Posterior cingulate gyrus (tissue), 11 donors: ENCODE measurements at regions not wholly inside any gene's neighbourhood (a gene's known extent, or its start where the extent isn't known, plus 50 kb on each side); places are given as distances from the start of the nearest gene placed in this dataset.
"Not testable (repeated sequence)": the region's sequence is repeated elsewhere in the genome, so short reads cannot be mapped to it uniquely, and the experiment has no call there.

Experiments used
- DNase-seq, 10 donors: peaks; one replicate each; pipeline versions ENCODE4 v3.0.0 to v3.0.0-alpha.2; 2020 to 2021; ENCODE audit warnings: mixed read lengths in 3 of 10
- intact Hi-C: fragments of 100-400 bp; cut with DNase I; formaldehyde crosslinking; loops from one replicate; pipeline ENCODE4 v1.15.1; 2023

- DNase-seq, result no peak
- intact Hi-C loops, result no loop called here
Measured at GRCh38 chr18:73693091-73693490, 454.5 kb downstream of the FBXO15 start.

DNA sequence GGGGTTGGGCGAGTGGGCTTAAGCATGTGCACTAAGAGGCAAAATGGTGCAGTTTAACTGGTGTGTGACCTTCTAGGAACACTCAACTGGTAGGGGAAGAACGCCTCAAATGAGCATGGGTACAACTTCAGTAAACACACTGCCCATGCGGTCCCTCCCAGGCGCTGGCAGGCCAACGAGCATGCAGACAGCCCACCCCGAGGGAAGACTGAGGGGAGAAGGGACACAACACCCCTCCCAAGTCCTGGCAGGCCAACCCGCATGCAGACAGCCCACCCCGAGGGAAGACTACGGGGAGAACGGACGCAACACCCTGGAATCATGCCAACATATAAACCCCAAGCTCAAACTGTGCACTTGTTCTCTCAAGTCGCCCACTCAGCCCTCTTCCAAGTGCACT is 456.0 kb downstream of the FBXO15 start:
- intact Hi-C loops, result no loop called here
- DNase-seq, result peak in 1 of 10 donors; percentile 39

DNA sequence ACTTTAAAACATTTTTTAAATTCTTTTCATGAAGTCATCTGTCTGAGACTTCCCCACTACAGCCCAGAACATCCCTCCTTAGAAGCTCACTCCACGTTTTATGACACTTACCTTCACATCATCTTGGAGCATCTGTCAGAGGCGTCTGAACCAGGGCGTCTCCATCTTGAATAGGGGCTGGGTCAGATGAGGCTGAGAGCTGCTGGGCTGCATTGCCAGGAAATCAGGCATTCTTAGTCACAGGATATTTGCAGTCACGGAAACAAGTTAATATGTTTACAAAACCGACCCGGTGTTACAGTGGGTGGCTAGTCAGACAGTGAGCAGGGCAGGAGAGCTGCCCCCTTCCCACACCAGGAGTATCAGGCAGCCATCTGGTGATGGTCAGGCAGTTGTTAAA is 456.5 kb downstream of the FBXO15 start:
- intact Hi-C loops, result no loop called here
- no peak for DNase-seq

DNA sequence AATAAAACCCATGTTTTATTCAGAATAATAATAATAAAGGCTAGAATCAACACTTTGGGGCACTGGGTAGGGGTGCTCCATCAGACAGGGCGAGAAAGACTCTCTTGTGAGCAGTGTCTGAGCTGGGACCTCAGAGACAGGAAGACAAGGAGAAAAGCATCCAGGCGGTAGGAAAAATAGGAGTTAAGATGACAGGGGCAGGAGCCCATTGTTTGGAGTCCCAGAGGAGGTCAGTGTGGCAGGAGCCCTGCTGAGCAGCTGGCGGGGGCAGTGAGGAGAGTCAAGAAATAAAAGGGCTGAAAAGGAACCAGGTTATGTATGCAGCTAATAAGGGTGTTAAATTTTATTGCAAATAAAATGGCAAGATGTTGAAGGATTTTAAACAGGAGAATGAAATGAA is 457.4 kb downstream of the FBXO15 start:
- intact Hi-C loops, result no loop called here
- DNase-seq, result no peak

DNA sequence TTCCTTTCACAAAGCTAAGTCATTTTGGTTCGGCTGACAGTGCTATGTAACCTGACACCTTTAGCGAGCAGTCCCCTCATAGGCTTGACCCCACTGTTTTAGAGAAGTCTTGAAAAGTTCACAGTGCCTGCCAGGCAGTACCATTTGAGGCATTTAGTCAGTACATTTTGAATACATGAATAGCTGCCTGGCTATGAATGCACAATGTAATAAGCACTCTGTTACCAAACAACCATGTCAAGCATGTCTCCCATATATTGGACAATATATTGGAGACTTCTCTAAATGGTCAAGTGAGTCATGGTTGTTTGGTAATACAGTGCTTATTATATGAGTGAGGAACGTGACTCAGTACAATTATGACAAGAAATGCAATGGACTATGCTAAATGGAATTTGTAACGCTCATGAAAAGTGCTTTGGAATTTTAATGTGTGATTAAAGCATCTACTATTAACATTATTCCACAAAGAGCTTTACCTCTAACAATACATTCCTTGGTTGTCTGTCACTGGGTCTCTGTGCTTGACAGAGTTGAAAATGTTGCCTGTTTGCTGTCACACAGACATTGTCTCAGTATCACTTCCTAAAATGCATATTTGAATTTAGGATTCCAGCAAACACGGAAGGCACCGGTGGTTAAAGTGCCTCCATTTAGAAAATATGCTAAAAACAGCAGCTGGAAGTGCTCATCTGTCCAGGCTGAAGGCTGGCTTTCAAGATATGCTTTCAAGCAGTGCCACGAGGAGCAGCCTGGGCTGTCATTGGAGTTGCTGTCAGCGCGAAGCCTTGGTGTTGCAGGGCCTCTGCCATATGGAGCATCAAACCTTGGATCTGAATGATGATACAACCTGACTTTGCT is 458.6 kb downstream of the FBXO15 start:
- intact Hi-C loops, result no loop called here
- peak in 1 of 10 donors; percentile 44 for DNase-seq

DNA sequence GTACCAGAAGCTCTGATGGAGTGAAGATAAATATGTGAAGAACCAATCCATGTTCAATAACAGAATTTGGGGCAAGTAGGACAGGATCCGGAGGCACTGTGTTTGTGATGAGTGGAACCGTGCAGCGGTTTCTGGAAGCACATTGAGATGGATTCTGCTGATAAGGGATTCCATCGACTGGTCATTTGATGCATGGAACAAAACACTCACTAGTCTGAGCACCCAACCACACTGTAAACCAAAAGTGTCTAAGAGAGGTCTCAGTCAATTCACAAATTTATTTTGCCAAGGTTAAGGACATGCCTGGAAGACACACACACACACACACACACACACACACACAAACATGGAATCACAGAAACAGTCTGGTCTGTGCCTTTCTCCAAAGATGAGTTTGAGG is 459.5 kb downstream of the FBXO15 start:
- intact Hi-C loops, result no loop called here
- DNase-seq, result no peak

GRCh38 chr18:73684647-73685046 is 463.0 kb downstream of the FBXO15 start:
- DNase-seq, result no peak
- intact Hi-C loops, result no loop called here

DNA sequence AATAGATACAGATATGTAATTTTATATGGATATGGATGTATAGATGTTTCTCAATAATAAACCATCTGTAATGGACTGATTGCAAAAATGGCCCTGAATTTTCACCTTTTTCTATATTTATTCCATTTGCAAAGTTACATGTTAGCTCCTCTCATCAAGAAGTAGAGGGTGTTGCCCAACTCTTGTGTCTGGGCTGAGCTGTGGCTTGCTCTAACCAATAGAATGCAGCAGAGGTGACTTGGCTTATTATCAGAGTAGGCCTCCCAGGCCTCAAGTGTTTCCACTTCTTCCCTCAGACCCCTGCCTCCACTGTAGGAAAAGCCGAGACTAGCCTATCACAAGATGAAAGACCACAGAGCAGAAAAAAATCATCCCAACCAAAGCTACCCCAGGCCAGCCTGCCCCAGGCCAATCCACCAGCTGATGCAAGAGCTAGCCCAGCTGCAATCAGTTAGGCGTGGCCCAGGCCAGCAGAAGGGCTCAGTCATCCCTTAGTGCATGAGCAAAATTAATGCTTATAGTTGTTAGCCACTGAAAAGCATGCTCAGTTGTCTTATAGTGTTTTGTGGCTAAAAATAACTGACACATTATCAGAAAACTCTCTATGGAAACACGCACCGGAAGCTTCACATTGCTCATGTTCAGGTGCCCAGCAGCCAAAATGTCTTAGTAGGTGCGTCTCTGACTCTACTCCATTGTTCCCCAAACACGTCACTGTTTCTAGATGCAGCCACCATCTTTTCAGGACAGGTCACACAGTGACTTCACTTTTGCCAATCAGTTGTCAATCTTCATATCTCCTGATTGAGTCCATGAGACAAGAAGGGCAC is 464.0 kb downstream of the FBXO15 start:
- DNase-seq, result no peak
- intact Hi-C loops, result no loop called here

GRCh38 chr18:73681912-73682311 is 465.7 kb downstream of the FBXO15 start:
- DNase-seq, result no peak
- intact Hi-C loops, result no loop called here

DNA sequence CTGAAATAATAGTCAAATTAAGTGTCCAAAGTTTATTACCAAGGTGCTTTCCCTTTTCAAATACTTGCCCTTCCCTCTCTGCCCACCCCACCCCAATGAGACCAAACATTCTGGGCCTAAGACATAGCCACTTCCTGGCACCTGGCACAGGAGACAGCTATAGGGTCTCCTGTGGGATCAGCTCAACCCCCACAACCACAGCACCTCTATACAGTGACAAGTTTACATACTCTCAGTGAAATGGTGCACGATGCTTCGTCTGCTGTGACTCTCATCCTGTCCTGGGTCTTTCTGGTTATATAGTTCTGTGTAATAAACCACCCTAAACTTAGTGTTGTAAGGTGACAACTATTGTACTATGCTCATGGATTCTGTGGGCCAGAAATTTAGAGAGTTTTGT is 466.2 kb downstream of the FBXO15 start:
- intact Hi-C loops, result no loop called here
- DNase-seq, result no peak

- intact Hi-C loops, result no loop called here
- no peak for DNase-seq
Measured at GRCh38 chr18:73679941-73680712, 467.5 kb downstream of the FBXO15 start.

GRCh38 chr18:73677450-73677849 is 470.2 kb downstream of the FBXO15 start:
- no peak for DNase-seq
- intact Hi-C loops, result no loop called here

- intact Hi-C loops, result no loop called here
Measured at GRCh38 chr18:73674125-73674865, 473.3 kb downstream of the FBXO15 start.

DNA sequence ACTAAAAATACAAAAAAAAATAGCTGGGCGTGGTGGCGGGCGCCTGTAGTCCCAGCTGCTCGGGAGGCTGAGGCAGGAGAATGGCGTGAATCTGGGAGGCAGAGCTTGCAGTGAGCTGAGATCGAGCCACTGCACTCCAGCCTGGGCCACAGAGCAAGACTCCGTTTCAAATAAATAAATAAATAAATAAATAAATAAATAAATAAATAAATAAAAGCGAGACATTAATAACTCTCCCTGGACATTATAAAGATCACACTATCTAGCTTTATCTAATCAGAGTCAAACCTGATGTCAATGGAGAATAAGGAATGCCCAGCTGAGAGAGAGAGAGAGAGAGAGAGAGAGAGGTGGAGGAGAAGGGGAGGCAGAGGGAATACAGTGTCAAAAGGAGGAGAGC is 476.2 kb downstream of the FBXO15 start:
- intact Hi-C loops, DNase-seq: not testable (repeated sequence)

More at GRCh38 chr18:73674125-73674865, 473.3 kb downstream of the FBXO15 start:
- DNase-seq, result no peak

DNA sequence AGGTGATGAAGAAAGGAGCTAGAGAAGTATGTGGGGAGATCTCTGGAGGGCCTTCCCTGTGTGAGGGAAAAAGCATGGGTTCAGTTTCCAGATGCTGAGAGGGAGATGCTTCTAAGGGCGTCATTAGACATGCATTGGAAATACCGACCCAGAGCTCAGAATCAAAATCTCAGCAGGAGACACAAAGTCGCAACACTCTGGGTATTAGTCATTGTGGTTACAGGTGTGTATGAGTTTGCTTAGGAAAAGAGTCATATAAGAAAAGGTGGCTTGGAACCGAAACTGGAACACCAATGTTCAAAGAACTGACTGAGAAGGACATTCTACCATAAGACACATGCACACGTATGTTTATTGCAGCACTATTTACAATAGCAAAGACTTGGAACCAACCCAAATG is 477.1 kb downstream of the FBXO15 start:
- no peak for DNase-seq
- intact Hi-C loops, result no loop called here

DNA sequence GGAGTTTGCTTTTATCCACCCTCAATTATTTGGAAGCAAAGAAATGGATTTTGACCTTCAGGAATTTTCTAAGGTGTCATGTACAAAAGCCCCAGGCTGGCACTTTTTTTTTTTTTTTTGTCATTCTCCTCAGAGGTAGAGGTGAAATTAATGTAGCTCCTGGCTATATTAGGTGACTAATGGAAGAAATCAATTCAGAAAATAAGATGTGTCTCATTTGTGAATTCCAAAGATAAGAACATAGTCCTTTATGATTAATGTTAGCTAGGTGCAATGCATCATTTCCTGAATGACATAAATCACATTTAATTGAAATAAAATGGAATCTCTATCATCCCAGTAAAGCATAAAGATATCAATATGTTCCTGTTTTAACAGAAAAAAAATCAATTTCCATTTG is 477.6 kb downstream of the FBXO15 start:
- no peak for DNase-seq
- intact Hi-C loops, result no loop called here

GRCh38 chr18:73669297-73669696 is 478.3 kb downstream of the FBXO15 start:
- DNase-seq, result peak in 1 of 10 donors; percentile 59
- intact Hi-C loops, result no loop called here

GRCh38 chr18:73668051-73668450 is 479.6 kb downstream of the FBXO15 start:
- DNase-seq, result no peak
- intact Hi-C loops, result no loop called here

DNA sequence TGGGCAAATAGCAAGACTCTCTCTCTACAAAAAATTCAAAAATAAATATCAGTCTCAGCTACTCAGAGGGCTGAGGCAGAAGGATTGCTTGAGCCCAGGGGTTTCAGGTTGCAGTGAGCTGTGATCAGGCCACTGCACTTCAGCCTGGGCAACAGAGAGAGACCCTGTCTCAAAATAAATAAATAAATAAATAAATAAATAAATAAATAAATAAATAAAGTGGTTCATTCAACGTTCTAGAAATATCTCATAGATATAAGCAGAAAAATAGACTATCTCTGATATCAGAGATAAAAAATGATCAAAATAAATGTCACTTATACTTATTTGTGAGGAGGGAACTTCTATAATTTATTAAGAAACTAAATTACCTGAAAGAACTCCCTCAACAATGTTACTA is 480.9 kb downstream of the FBXO15 start:
- intact Hi-C loops, result no loop called here
- no peak for DNase-seq

GRCh38 chr18:73664896-73665295 is 482.7 kb downstream of the FBXO15 start:
- intact Hi-C loops, result no loop called here
- no peak for DNase-seq
